ENCODE measurements at regions not wholly inside any gene's neighbourhood (a gene's known extent, or its start where the extent isn't known, plus 50 kb on each side); places are given as distances from the start of the nearest gene placed in this dataset.

GRCh38 chr7:35329026-35329425 is 75.1 kb upstream of the TBX20 start:
- no peak for DNase-seq
- no peak overlapping the region for H3K27ac ChIP-seq
- TF ChIP-seq CTCF (IDR thresholded peaks at IDR 0.05; ENCODE audit: low read depth, low read length) = no peak
- no peaks in the 10 kb centered on the region for H3K9me3 ChIP-seq (ENCODE audit: severe bottlenecking)
- no peaks in the 10 kb centered on the region for H3K27me3 ChIP-seq (ENCODE audit: insufficient read depth, low read depth, severe bottlenecking)
- no peak overlapping the region for H3K4me3 ChIP-seq (ENCODE audit: low read depth, low read length)
- H3K36me3 ChIP-seq = no peaks in the 10 kb centered on the region

- no peak overlapping the region for H3K27ac ChIP-seq
- H3K36me3 ChIP-seq = no peaks in the 10 kb centered on the region
- H3K27me3 ChIP-seq (ENCODE audit: insufficient read depth, low read depth, severe bottlenecking) = no peaks in the 10 kb centered on the region
- H3K9me3 ChIP-seq (ENCODE audit: severe bottlenecking) = no peaks in the 10 kb centered on the region
- H3K4me3 ChIP-seq (ENCODE audit: low read depth, low read length) = no peak overlapping the region
- TF ChIP-seq CTCF (IDR thresholded peaks at IDR 0.05; ENCODE audit: low read depth, low read length) = no peak
- no peak for DNase-seq
These were observed 65.7 kb upstream of the TBX20 start for GRCh38 chr7:35319606-35320005.

- no peak for DNase-seq
- no peak for TF ChIP-seq CTCF (IDR thresholded peaks at IDR 0.05; ENCODE audit: low read depth, low read length)
These were observed 62.6 kb upstream of the TBX20 start for GRCh38 chr7:35316549-35316948.

GRCh38 chr7:35315517-35315916 is 61.6 kb upstream of the TBX20 start:
- no peak for TF ChIP-seq CTCF (IDR thresholded peaks at IDR 0.05; ENCODE audit: low read depth, low read length)
- no peak for DNase-seq
- Histone ChIP-seq H3K36me3 (no peaks in the 10 kb centered on the region), H3K27me3 (ENCODE audit: insufficient read depth, low read depth, severe bottlenecking) (no peaks in the 10 kb centered on the region), H3K4me3 (ENCODE audit: low read depth, low read length) (no peak overlapping the region), H3K9me3 (ENCODE audit: severe bottlenecking) (no peaks in the 10 kb centered on the region), H3K27ac (no peak overlapping the region)

More at GRCh38 chr7:35316549-35316948, 62.6 kb upstream of the TBX20 start:
- H3K9me3 ChIP-seq (ENCODE audit: severe bottlenecking) = no peaks in the 10 kb centered on the region
- H3K27ac ChIP-seq = no peak overlapping the region
- H3K36me3 ChIP-seq = no peaks in the 10 kb centered on the region
- H3K4me3 ChIP-seq (ENCODE audit: low read depth, low read length) = no peak overlapping the region
- H3K27me3 ChIP-seq (ENCODE audit: insufficient read depth, low read depth, severe bottlenecking) = no peaks in the 10 kb centered on the region

GRCh38 chr7:35314354-35314753 is 60.5 kb upstream of the TBX20 start:
- Histone ChIP-seq H3K27ac (no peak overlapping the region), H3K9me3 (ENCODE audit: severe bottlenecking) (no peaks in the 10 kb centered on the region), H3K27me3 (ENCODE audit: insufficient read depth, low read depth, severe bottlenecking) (no peaks in the 10 kb centered on the region), H3K4me3 (ENCODE audit: low read depth, low read length) (no peak overlapping the region), H3K36me3 (no peaks in the 10 kb centered on the region)
- no peak for TF ChIP-seq CTCF (IDR thresholded peaks at IDR 0.05; ENCODE audit: low read depth, low read length)
- DNase-seq = no peak

GRCh38 chr7:35313575-35313974 is 59.7 kb upstream of the TBX20 start:
- TF ChIP-seq CTCF (IDR thresholded peaks at IDR 0.05; ENCODE audit: low read depth, low read length) = no peak
- Histone ChIP-seq H3K36me3 (no peaks in the 10 kb centered on the region), H3K27me3 (ENCODE audit: insufficient read depth, low read depth, severe bottlenecking) (no peaks in the 10 kb centered on the region), H3K9me3 (ENCODE audit: severe bottlenecking) (no peaks in the 10 kb centered on the region), H3K4me3 (ENCODE audit: low read depth, low read length) (no peak overlapping the region), H3K27ac (no peak overlapping the region)
- no peak for DNase-seq

Data from WERI-Rb-1 (cell line).